ENCODE measurements at regions not wholly inside any gene's neighbourhood (a gene's known extent, or its start where the extent isn't known, plus 50 kb on each side); places are given as distances from the start of the nearest gene placed in this dataset.
"Not testable (repeated sequence)": the region's sequence is repeated elsewhere in the genome, so short reads cannot be mapped to it uniquely, and the experiment has no call there.

GRCh38 chr1:81506699-81507098 lies 294.0 kb upstream of the ADGRL2 start:
- no peaks in the 10 kb centered on the region for H4K20me1 ChIP-seq (ENCODE audit: insufficient read depth, low read length)
- H2AFZ ChIP-seq (ENCODE audit: insufficient read depth, low read depth, low read length, poor library complexity, severe bottlenecking) = no peak overlapping the region
- TF ChIP-seq CTCF (IDR thresholded peaks at IDR 0.05) = no peak
- no peak overlapping the region for H3K27ac Mint-ChIP-seq
- peaks cover 5 to 15% (median 11%) of the 10 kb centered on the region in 7 donors for H3K9me3 Mint-ChIP-seq
- no peak overlapping the region for H3K4me3 Mint-ChIP-seq
- no peak overlapping the region for H3K4me3 ChIP-seq (replicated peaks in 1 of 3; ENCODE audit: low read depth in 2 of 3, low read length in 3 of 3)
- H3K27me3 Mint-ChIP-seq (ENCODE audit: low read depth in 3 of 3) = no peaks in the 10 kb centered on the region
- H3K9me3 ChIP-seq (replicated peaks in 1 of 2; ENCODE audit: control insufficient read depth in 1 of 2, insufficient read depth in 1 of 2, low read length in 2 of 2) = peaks cover 0 to 5% of the 10 kb centered on the region in 2 donors
- H3K27ac ChIP-seq (ENCODE audit: low read depth in 1 of 2, low read length in 2 of 2) = no peak overlapping the region
- intact Hi-C loops (cut with micrococcal nuclease) = no loop called here
- DNase-seq = no peak
- no peaks in the 10 kb centered on the region for H3K4me1 ChIP-seq (ENCODE audit: control insufficient read depth in 1 of 2, insufficient read depth in 2 of 2, low read length in 2 of 2)
- H3K36me3 Mint-ChIP-seq = no peaks in the 10 kb centered on the region
- H3K36me3 ChIP-seq (replicated peaks in 1 of 2; ENCODE audit: control insufficient read depth in 1 of 2, insufficient read depth in 2 of 2, low read length in 2 of 2) = no peaks in the 10 kb centered on the region
- H3K9ac ChIP-seq (ENCODE audit: insufficient read depth, low read length, poor library complexity, severe bottlenecking) = no peak overlapping the region
- H3K27me3 ChIP-seq (ENCODE audit: control insufficient read depth in 2 of 2, insufficient read depth in 2 of 2, low read length in 2 of 2) = no peaks in the 10 kb centered on the region
- H3K79me2 ChIP-seq (ENCODE audit: insufficient read depth, low read length) = no peaks in the 10 kb centered on the region
- no peak overlapping the region for H3K4me2 ChIP-seq (replicated peaks; ENCODE audit: extremely low read depth, low read length, poor library complexity, severe bottlenecking)
- 92% methylated on average over 1 of the region's 1 CpG for WGBS (ENCODE audit: insufficient coverage)
- H3K4me1 Mint-ChIP-seq = no peaks in the 10 kb centered on the region

GRCh38 chr1:81505831-81506230 lies 294.9 kb upstream of the ADGRL2 start:
- no peak overlapping the region for H3K27ac ChIP-seq (ENCODE audit: low read depth in 1 of 2, low read length in 2 of 2)
- no peaks in the 10 kb centered on the region for H3K36me3 ChIP-seq (replicated peaks in 1 of 2; ENCODE audit: control insufficient read depth in 1 of 2, insufficient read depth in 2 of 2, low read length in 2 of 2)
- WGBS (ENCODE audit: insufficient coverage) = 60% methylated on average over 3 of the region's 4 CpGs
- no peak overlapping the region for H2AFZ ChIP-seq (ENCODE audit: insufficient read depth, low read depth, low read length, poor library complexity, severe bottlenecking)
- TF ChIP-seq CTCF (IDR thresholded peaks at IDR 0.05) = no peak
- H4K20me1 ChIP-seq (ENCODE audit: insufficient read depth, low read length) = no peaks in the 10 kb centered on the region
- no peaks in the 10 kb centered on the region for H3K27me3 ChIP-seq (ENCODE audit: control insufficient read depth in 2 of 2, insufficient read depth in 2 of 2, low read length in 2 of 2)
- no peak for DNase-seq
- Mint-ChIP-seq H3K4me1 (no peaks in the 10 kb centered on the region), H3K27me3 (ENCODE audit: low read depth in 3 of 3) (peaks cover 0 to 2% (median 0%) of the 10 kb centered on the region in 3 donors), H3K9me3 (peaks cover 5 to 15% (median 11%) of the 10 kb centered on the region in 7 donors), H3K4me3 (no peak overlapping the region), H3K36me3 (no peaks in the 10 kb centered on the region), H3K27ac (no peak overlapping the region)
- no peaks in the 10 kb centered on the region for H3K79me2 ChIP-seq (ENCODE audit: insufficient read depth, low read length)
- intact Hi-C loops (cut with micrococcal nuclease) = no loop called here
- H3K4me1 ChIP-seq (ENCODE audit: control insufficient read depth in 1 of 2, insufficient read depth in 2 of 2, low read length in 2 of 2) = no peaks in the 10 kb centered on the region
- H3K4me2 ChIP-seq (replicated peaks; ENCODE audit: extremely low read depth, low read length, poor library complexity, severe bottlenecking) = no peak overlapping the region
- no peak overlapping the region for H3K9ac ChIP-seq (ENCODE audit: insufficient read depth, low read length, poor library complexity, severe bottlenecking)
- peaks cover 0 to 5% of the 10 kb centered on the region in 2 donors for H3K9me3 ChIP-seq (replicated peaks in 1 of 2; ENCODE audit: control insufficient read depth in 1 of 2, insufficient read depth in 1 of 2, low read length in 2 of 2)
- H3K4me3 ChIP-seq (replicated peaks in 1 of 3; ENCODE audit: low read depth in 2 of 3, low read length in 3 of 3) = no peak overlapping the region

- H3K9ac ChIP-seq (ENCODE audit: insufficient read depth, low read length, poor library complexity, severe bottlenecking); H3K4me1 Mint-ChIP-seq; H3K27me3 ChIP-seq (ENCODE audit: control insufficient read depth in 2 of 2, insufficient read depth in 2 of 2, low read length in 2 of 2); H3K4me2 ChIP-seq (replicated peaks; ENCODE audit: extremely low read depth, low read length, poor library complexity, severe bottlenecking); H3K27ac ChIP-seq (ENCODE audit: low read depth in 1 of 2, low read length in 2 of 2); H3K27me3 Mint-ChIP-seq (ENCODE audit: low read depth in 3 of 3); intact Hi-C loops (cut with micrococcal nuclease); H3K79me2 ChIP-seq (ENCODE audit: insufficient read depth, low read length); H4K20me1 ChIP-seq (ENCODE audit: insufficient read depth, low read length); H3K9me3 ChIP-seq (replicated peaks in 1 of 2; ENCODE audit: control insufficient read depth in 1 of 2, insufficient read depth in 1 of 2, low read length in 2 of 2); DNase-seq; H3K4me1 ChIP-seq (ENCODE audit: control insufficient read depth in 1 of 2, insufficient read depth in 2 of 2, low read length in 2 of 2); H3K4me3 Mint-ChIP-seq; H3K27ac Mint-ChIP-seq; H3K36me3 Mint-ChIP-seq; H3K36me3 ChIP-seq (replicated peaks in 1 of 2; ENCODE audit: control insufficient read depth in 1 of 2, insufficient read depth in 2 of 2, low read length in 2 of 2); H2AFZ ChIP-seq (ENCODE audit: insufficient read depth, low read depth, low read length, poor library complexity, severe bottlenecking); H3K4me3 ChIP-seq (replicated peaks in 1 of 3; ENCODE audit: low read depth in 2 of 3, low read length in 3 of 3): not testable (repeated sequence)
- H3K9me3 Mint-ChIP-seq = peaks cover 5 to 15% (median 11%) of the 10 kb centered on the region in 7 donors
- no CpG with 5 or more reads among the region's 16 CpGs for WGBS (ENCODE audit: insufficient coverage)
These were observed 295.9 kb upstream of the ADGRL2 start for GRCh38 chr1:81504820-81505219.
